Activated B cell treated with CpG ODN at 0.5 μM for 24 hours (primary cell): ENCODE measurements at regions not wholly inside any gene's neighbourhood (a gene's known extent, or its start where the extent isn't known, plus 50 kb on each side); places are given as distances from the start of the nearest gene placed in this dataset.

ENCODE experiments used
- ATAC-seq: fragments of 200-7000 bp; cut with Tn5 transposase; one replicate; pipeline ENCODE4 v1.10.0; 2021; ENCODE audit warnings: low read depth, mild to moderate bottlenecking, moderate library complexity
- CTCF ChIA-PET: fragments of 350-600 bp; sonication (Branson Sonifier 250); formaldehyde crosslinking; loops from one replicate; lab custom pipeline; 2021; ENCODE audit warnings: antibody characterized with exemption; lab: Charles Lee
- POLR2A ChIA-PET: fragments of 350-600 bp; sonication (Branson Sonifier 250); formaldehyde crosslinking; loops from one replicate; lab custom pipeline; 2021; ENCODE audit warnings: antibody characterized with exemption; lab: Charles Lee
- DNase-seq: peaks from one replicate; pipeline ENCODE4 v3.0.0; 2022
- H3K27ac Mint-ChIP-seq: one replicate; pipeline ENCODE4 v1.8.0; 2020; ENCODE audit warnings: mixed read lengths
- H3K27me3 Mint-ChIP-seq: one replicate; pipeline ENCODE4 v1.8.0; 2021; ENCODE audit warnings: mixed read lengths
- H3K36me3 Mint-ChIP-seq: one replicate; pipeline ENCODE4 v1.8.0; 2021; ENCODE audit warnings: low read depth, mixed read lengths
- H3K4me1 Mint-ChIP-seq: one replicate; pipeline ENCODE4 v1.8.0; 2021; ENCODE audit warnings: mixed read lengths
- H3K4me3 Mint-ChIP-seq: one replicate; pipeline ENCODE4 v1.8.0; 2020; ENCODE audit warnings: mild to moderate bottlenecking, mixed read lengths
- H3K9me3 Mint-ChIP-seq: one replicate; pipeline ENCODE4 v1.8.0; 2020; ENCODE audit warnings: mixed read lengths
- intact Hi-C: fragments of 100-400 bp; cut with micrococcal nuclease; formaldehyde crosslinking; loops from one replicate; pipeline ENCODE4 v1.15.1; 2024
- TF ChIP-seq, protein P1 (sequence below): fragments of 200-600 bp; IDR thresholded peaks from one replicate; pipeline ENCODE4 v1.8.0; 2022; ENCODE audit warnings: antibody characterized with exemption, mild to moderate bottlenecking

DNA sequence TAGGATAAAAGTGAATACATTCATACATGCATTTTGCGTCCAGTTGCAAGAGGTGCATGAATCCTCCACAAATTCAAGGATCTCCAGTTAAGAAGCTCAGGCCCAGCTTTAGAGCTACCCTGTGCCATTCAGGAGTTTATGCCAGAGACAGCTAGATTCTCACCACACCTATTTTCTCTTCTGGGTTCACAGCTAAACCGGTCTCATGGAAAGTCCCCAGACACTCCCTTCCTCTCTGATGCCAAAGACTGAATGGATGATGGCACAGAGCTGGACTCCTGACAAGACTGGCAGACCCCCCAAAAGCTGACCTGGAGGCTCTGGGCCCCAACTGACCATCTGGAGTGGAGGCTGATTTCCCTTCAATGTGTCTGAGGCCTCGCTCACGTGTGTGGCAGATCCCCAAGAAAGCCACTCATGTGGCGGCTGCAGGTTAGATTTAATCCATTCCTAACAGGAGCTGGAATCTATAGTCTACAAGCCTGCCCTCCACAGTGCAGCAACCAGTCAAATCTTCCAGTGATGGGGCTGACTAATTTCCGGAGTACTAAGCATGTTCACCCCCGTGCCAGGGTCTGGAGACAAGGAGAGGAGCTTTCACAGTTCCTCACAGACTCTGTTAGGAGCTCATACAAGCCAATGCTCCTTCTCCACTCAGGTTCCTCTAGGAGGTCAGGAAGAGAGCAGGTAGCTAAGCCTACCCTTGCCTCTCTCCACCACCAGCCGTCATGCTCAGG is 257.1 kb downstream of the BCL11A start:
- peak overlapping the region; percentile 46 for H3K27ac Mint-ChIP-seq
- H3K4me3 Mint-ChIP-seq = peak overlapping the region; percentile 33
- no peak for DNase-seq
- TF ChIP-seq, protein P1, sequence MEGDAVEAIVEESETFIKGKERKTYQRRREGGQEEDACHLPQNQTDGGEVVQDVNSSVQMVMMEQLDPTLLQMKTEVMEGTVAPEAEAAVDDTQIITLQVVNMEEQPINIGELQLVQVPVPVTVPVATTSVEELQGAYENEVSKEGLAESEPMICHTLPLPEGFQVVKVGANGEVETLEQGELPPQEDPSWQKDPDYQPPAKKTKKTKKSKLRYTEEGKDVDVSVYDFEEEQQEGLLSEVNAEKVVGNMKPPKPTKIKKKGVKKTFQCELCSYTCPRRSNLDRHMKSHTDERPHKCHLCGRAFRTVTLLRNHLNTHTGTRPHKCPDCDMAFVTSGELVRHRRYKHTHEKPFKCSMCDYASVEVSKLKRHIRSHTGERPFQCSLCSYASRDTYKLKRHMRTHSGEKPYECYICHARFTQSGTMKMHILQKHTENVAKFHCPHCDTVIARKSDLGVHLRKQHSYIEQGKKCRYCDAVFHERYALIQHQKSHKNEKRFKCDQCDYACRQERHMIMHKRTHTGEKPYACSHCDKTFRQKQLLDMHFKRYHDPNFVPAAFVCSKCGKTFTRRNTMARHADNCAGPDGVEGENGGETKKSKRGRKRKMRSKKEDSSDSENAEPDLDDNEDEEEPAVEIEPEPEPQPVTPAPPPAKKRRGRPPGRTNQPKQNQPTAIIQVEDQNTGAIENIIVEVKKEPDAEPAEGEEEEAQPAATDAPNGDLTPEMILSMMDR = no peak
- no peaks in the 10 kb centered on the region for H3K27me3 Mint-ChIP-seq
- ATAC-seq = peak; percentile 52
- POLR2A ChIA-PET = interaction anchor here (0.9 kb wide), 1 partner anchor 41 kb away, joined by 3 read pairs; no protein-coding TSS in a partner anchor
- no peaks in the 10 kb centered on the region for H3K36me3 Mint-ChIP-seq
- no peaks in the 10 kb centered on the region for H3K9me3 Mint-ChIP-seq
- CTCF ChIA-PET = interaction anchor here (0.6 to 0.8 kb wide), 2 partner anchors 8 to 159 kb away, joined by 3 read pairs; no protein-coding TSS in a partner anchor
- intact Hi-C loops = no loop called here
- H3K4me1 Mint-ChIP-seq = peaks cover 36% of the 10 kb centered on the region

DNA sequence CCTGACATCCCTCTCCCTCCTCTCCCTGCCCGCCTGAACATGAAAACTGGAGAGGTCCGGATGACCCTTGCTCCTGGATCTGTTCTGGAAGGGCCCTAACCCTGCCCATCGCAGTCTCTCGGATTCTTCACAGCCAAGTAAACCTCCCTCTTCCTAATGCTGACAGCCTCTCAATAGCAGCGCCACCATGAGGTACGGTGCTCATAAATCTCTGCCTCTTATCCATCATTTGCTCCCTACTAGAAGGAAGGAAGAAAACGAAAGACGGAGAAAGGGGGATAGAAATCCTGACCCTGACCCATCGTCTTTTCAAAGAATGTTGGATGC is 257.9 kb downstream of the BCL11A start:
- TF ChIP-seq, protein P1 = no peak
- H3K36me3 Mint-ChIP-seq = no peaks in the 10 kb centered on the region
- H3K9me3 Mint-ChIP-seq = no peaks in the 10 kb centered on the region
- peaks cover 36% of the 10 kb centered on the region for H3K4me1 Mint-ChIP-seq
- ATAC-seq = no peak
- H3K4me3 Mint-ChIP-seq = no peak overlapping the region
- intact Hi-C loops = no loop called here
- peak overlapping the region; percentile 11 for H3K27ac Mint-ChIP-seq
- ChIA-PET CTCF (interaction anchor here (1.1 kb wide), 1 partner anchor 9 kb away, joined by 4 read pairs; no protein-coding TSS in a partner anchor), POLR2A (no interaction called here)
- no peaks in the 10 kb centered on the region for H3K27me3 Mint-ChIP-seq
- DNase-seq = no peak

- ChIA-PET POLR2A (no interaction called here), CTCF (interaction anchor here (1.1 kb wide), 1 partner anchor 9 kb away, joined by 4 read pairs; no protein-coding TSS in a partner anchor)
- Mint-ChIP-seq H3K9me3 (no peaks in the 10 kb centered on the region), H3K27me3 (no peaks in the 10 kb centered on the region), H3K36me3 (no peaks in the 10 kb centered on the region), H3K4me3 (no peak overlapping the region), H3K27ac (no peak overlapping the region), H3K4me1 (peaks cover 36% of the 10 kb centered on the region)
- TF ChIP-seq, protein P1 = no peak
- ATAC-seq = no peak
- intact Hi-C loops = no loop called here
- no peak for DNase-seq
Observed at GRCh38 chr2:60294901-60295635, 258.4 kb downstream of the BCL11A start.

DNA sequence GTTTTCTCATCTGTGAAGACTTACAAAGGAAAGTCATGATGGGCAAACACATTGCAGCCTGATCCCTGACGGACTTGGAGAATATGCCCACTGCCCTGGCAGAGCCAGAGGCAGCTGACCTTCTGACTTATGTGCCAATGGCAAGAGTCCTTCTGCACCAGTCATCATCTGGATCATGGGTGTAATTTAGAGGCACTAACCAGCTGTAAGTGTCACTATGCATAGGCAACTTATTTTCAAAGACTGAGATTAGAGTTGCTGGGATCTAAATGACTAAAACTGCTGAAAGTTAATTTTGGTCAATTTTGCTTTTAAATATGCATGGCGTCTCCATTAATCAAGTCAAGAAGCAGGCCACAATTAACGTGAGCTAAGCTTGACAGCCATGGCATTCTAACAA is 261.2 kb downstream of the BCL11A start:
- no peaks in the 10 kb centered on the region for H3K27me3 Mint-ChIP-seq
- no peak for DNase-seq
- ChIA-PET CTCF (no interaction called here), POLR2A (interaction anchor here (1.5 kb wide), 1 partner anchor 259 kb away, joined by 3 read pairs; no protein-coding TSS in a partner anchor)
- no peak overlapping the region for H3K27ac Mint-ChIP-seq
- no peaks in the 10 kb centered on the region for H3K9me3 Mint-ChIP-seq
- no peaks in the 10 kb centered on the region for H3K36me3 Mint-ChIP-seq
- ATAC-seq = no peak
- intact Hi-C loops = no loop called here
- peaks cover 35% of the 10 kb centered on the region for H3K4me1 Mint-ChIP-seq
- H3K4me3 Mint-ChIP-seq = no peak overlapping the region
- TF ChIP-seq, protein P1 = no peak

DNA sequence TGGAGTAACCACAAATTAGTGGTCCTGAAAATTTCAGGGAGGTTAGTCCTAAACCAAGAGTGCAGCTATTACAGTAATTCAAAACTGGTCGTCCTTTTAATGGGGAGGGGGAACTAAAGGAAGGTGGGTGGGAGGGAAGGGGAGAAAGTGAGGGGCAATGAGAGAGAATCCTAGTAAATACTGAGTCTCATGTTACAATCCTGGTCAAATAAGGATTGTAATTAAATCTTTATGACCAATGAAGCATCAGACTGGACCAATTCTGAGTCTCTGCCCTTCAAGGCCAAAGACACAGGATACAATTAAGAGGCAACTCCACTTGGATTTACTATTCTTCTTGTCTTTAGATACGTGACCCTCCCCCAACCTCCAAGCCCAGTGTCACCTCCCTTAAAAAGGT is 262.9 kb downstream of the BCL11A start:
- Mint-ChIP-seq H3K36me3 (no peaks in the 10 kb centered on the region), H3K4me3 (no peak overlapping the region), H3K27me3 (no peaks in the 10 kb centered on the region), H3K9me3 (no peaks in the 10 kb centered on the region), H3K27ac (no peak overlapping the region), H3K4me1 (peaks cover 18% of the 10 kb centered on the region)
- no peak for ATAC-seq
- no peak for DNase-seq
- TF ChIP-seq, protein P1 = no peak
- CTCF ChIA-PET = no interaction called here
- intact Hi-C loops = no loop called here
- POLR2A ChIA-PET = interaction anchor here (0.6 kb wide), 1 partner anchor 466 kb away, joined by 5 read pairs; no protein-coding TSS in a partner anchor
